ENCODE measurements at regions not wholly inside any gene's neighbourhood (a gene's known extent, or its start where the extent isn't known, plus 50 kb on each side); places are given as distances from the start of the nearest gene placed in this dataset.
A peak's percentile ranks its signal among the peaks of the same experiment; 100 is the strongest.

- H3K4me3 ChIP-seq (replicated peaks; ENCODE audit: insufficient read depth, low read length): no peak overlapping the region
Observed at GRCh38 chr7:159197066-159197975, 52.7 kb upstream of the VIPR2 start.

DNA sequence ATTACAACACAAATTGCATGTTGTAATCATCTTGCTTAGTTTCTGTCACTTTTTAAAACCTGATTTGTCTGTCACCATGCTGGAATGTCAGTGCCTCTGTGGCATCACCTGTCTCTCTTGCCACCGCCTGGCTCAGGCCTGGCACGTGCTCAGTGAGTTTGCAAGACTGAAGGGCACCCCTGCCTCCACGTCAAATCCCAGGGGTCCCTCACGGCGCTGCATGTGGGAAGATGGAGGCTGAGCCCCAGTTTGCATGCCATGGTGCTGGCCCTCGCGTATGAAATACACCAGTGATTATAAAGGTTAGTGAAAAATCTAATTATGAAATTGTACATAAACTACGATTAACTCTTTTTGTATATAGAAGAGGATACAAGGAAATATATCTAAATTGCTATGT, 51.9 kb upstream of the VIPR2 start:
- no peak overlapping the region for H3K27ac ChIP-seq (replicated peaks)
- no peak for DNase-seq (ENCODE audit: low read depth in 1 of 2, low spot score in 1 of 2)
- H3K27me3 ChIP-seq (ENCODE audit: insufficient read depth, poor library complexity, severe bottlenecking): no peaks in the 10 kb centered on the region
- H3K4me3 ChIP-seq (replicated peaks; ENCODE audit: insufficient read depth, low read length): no peak overlapping the region
- no peak for TF ChIP-seq GABPA (IDR thresholded peaks at IDR 0.05; ENCODE audit: low read depth)
- TF ChIP-seq SPI1 (IDR thresholded peaks at IDR 0.05; ENCODE audit: borderline replicate concordance, low read depth): no peak
- TF ChIP-seq POLR2AphosphoS5 (IDR thresholded peaks at IDR 0.05; ENCODE audit: low read depth): no peak
- TF ChIP-seq, protein P1, sequence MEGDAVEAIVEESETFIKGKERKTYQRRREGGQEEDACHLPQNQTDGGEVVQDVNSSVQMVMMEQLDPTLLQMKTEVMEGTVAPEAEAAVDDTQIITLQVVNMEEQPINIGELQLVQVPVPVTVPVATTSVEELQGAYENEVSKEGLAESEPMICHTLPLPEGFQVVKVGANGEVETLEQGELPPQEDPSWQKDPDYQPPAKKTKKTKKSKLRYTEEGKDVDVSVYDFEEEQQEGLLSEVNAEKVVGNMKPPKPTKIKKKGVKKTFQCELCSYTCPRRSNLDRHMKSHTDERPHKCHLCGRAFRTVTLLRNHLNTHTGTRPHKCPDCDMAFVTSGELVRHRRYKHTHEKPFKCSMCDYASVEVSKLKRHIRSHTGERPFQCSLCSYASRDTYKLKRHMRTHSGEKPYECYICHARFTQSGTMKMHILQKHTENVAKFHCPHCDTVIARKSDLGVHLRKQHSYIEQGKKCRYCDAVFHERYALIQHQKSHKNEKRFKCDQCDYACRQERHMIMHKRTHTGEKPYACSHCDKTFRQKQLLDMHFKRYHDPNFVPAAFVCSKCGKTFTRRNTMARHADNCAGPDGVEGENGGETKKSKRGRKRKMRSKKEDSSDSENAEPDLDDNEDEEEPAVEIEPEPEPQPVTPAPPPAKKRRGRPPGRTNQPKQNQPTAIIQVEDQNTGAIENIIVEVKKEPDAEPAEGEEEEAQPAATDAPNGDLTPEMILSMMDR (IDR thresholded peaks at IDR 0.05; ENCODE audit: insufficient read depth, low read length): no peak
- TF ChIP-seq REST (IDR thresholded peaks at IDR 0.05; ENCODE audit: insufficient replicate concordance, low read depth): no peak

More at GRCh38 chr7:159197066-159197975, 52.7 kb upstream of the VIPR2 start:
- TF ChIP-seq GABPA (IDR thresholded peaks at IDR 0.05; ENCODE audit: low read depth) (no peak), POLR2AphosphoS5 (IDR thresholded peaks at IDR 0.05; ENCODE audit: low read depth) (no peak), SPI1 (IDR thresholded peaks at IDR 0.05; ENCODE audit: borderline replicate concordance, low read depth) (peak; percentile 38; the same call in 1 of the 2 replicates), REST (IDR thresholded peaks at IDR 0.05; ENCODE audit: insufficient replicate concordance, low read depth) (peak; percentile 24)
- TF ChIP-seq, protein P1 (IDR thresholded peaks at IDR 0.05; ENCODE audit: insufficient read depth, low read length): no peak
- no peaks in the 10 kb centered on the region for H3K27me3 ChIP-seq (ENCODE audit: insufficient read depth, poor library complexity, severe bottlenecking)
- no peak overlapping the region for H3K27ac ChIP-seq (replicated peaks)
- DNase-seq (ENCODE audit: low read depth in 1 of 2, low spot score in 1 of 2): peak; percentile 2 to 57

GRCh38 chr7:159195946-159196345, 51.3 kb upstream of the VIPR2 start:
- Histone ChIP-seq H3K4me3 (replicated peaks; ENCODE audit: insufficient read depth, low read length) (no peak overlapping the region), H3K27me3 (ENCODE audit: insufficient read depth, poor library complexity, severe bottlenecking) (no peaks in the 10 kb centered on the region), H3K27ac (replicated peaks) (no peak overlapping the region)
- TF ChIP-seq POLR2AphosphoS5 (IDR thresholded peaks at IDR 0.05; ENCODE audit: low read depth) (no peak), GABPA (IDR thresholded peaks at IDR 0.05; ENCODE audit: low read depth) (no peak), REST (IDR thresholded peaks at IDR 0.05; ENCODE audit: insufficient replicate concordance, low read depth) (no peak), SPI1 (IDR thresholded peaks at IDR 0.05; ENCODE audit: borderline replicate concordance, low read depth) (no peak)
- TF ChIP-seq, protein P1 (IDR thresholded peaks at IDR 0.05; ENCODE audit: insufficient read depth, low read length): no peak
- DNase-seq (ENCODE audit: low read depth in 1 of 2, low spot score in 1 of 2): no peak

Measured in HL-60 (cell line).